Karpas-422 (cell line): ENCODE measurements at regions not wholly inside any gene's neighbourhood (a gene's known extent, or its start where the extent isn't known, plus 50 kb on each side); places are given as distances from the start of the nearest gene placed in this dataset.
A peak's percentile ranks its signal among the peaks of the same experiment; 100 is the strongest.

Experiments
- DNase-seq: peaks from one replicate; pipeline ENCODE4 v3.0.0-alpha.2; 2015
- H2AFZ ChIP-seq: fragments of 200-600 bp; sonication (generic); 2 replicates; pipeline ENCODE4 v1.6.1; 2014; ENCODE audit warnings: antibody characterized with exemption, low read length, mixed read lengths
- H3K27ac ChIP-seq: fragments of 200-600 bp; sonication (generic); 2 replicates; pipeline ENCODE4 v1.5.1; 2014; ENCODE audit warnings: mild to moderate bottlenecking, low read length, moderate library complexity
- H3K27me3 ChIP-seq: fragments of 200-600 bp; sonication (generic); 2 replicates; pipeline ENCODE4 v1.6.1; 2014; ENCODE audit warnings: low read length, mixed read lengths
- H3K36me3 ChIP-seq: fragments of 200-600 bp; sonication (generic); 2 replicates; pipeline ENCODE4 v1.6.1; 2014; ENCODE audit warnings: low read length, mixed read lengths; ENCODE audit not compliant: insufficient read depth
- H3K4me1 ChIP-seq: fragments of 200-600 bp; sonication (generic); 2 replicates; pipeline ENCODE4 v1.6.1; 2014; ENCODE audit warnings: mild to moderate bottlenecking, low read length, mixed read lengths
- H3K4me2 ChIP-seq: fragments of 200-600 bp; sonication (generic); 2 replicates; pipeline ENCODE4 v1.6.1; 2014; ENCODE audit warnings: low read length, low read depth, mild to moderate bottlenecking; ENCODE audit not compliant: poor library complexity, severe bottlenecking
- H3K4me3 ChIP-seq: fragments of 200-600 bp; sonication (generic); 2 replicates; pipeline ENCODE4 v1.5.1; 2014; ENCODE audit warnings: mild to moderate bottlenecking, antibody characterized with exemption, low read length, mixed read lengths
- H3K79me2 ChIP-seq: fragments of 200-600 bp; sonication (generic); 2 replicates; pipeline ENCODE4 v1.6.1; 2014; ENCODE audit warnings: mild to moderate bottlenecking, low read length, mixed read lengths
- H3K9ac ChIP-seq: fragments of 200-600 bp; sonication (generic); 2 replicates; pipeline ENCODE4 v1.6.0; 2014; ENCODE audit warnings: low read length
- H3K9me2 ChIP-seq: fragments of 200-600 bp; sonication (generic), shearing (Covaris generic); replicated peaks from 2 replicates; pipeline ENCODE4 v1.6.0; 2014; ENCODE audit warnings: mild to moderate bottlenecking, low read length, moderate library complexity; ENCODE audit not compliant: insufficient read depth
- H3K9me3 ChIP-seq: fragments of 300-700, 200-600 bp; sonication (generic); 2 replicates; pipeline ENCODE4 v1.6.1; 2014; ENCODE audit warnings: low read length, mixed read lengths
- H4K20me1 ChIP-seq: fragments of 200-600 bp; sonication (generic); 2 replicates; pipeline ENCODE4 v1.6.1; 2014; ENCODE audit warnings: mild to moderate bottlenecking, antibody characterized with exemption, low read length, low read depth; ENCODE audit not compliant: insufficient read depth

GRCh38 chr2:147331790-147332419 is 512.9 kb upstream of the ACVR2A start:
- H4K20me1 ChIP-seq: no peaks in the 10 kb centered on the region

GRCh38 chr2:147330925-147331324 is 513.9 kb upstream of the ACVR2A start:
- Histone ChIP-seq H3K79me2 (no peaks in the 10 kb centered on the region), H3K9me3 (no peaks in the 10 kb centered on the region), H3K4me1 (no peaks in the 10 kb centered on the region)

More at GRCh38 chr2:147331790-147332419, 512.9 kb upstream of the ACVR2A start:
- no peaks in the 10 kb centered on the region for H3K27me3 ChIP-seq
- H3K27ac ChIP-seq: no peak overlapping the region
- no peak overlapping the region for H3K9ac ChIP-seq
- DNase-seq: peak; percentile 77
- H3K79me2 ChIP-seq: no peaks in the 10 kb centered on the region
- H2AFZ ChIP-seq: no peak overlapping the region
- H3K4me2 ChIP-seq: no peak overlapping the region
- no peaks in the 10 kb centered on the region for H3K9me3 ChIP-seq
- no peaks in the 10 kb centered on the region for H3K4me1 ChIP-seq
- no peaks in the 10 kb centered on the region for H3K36me3 ChIP-seq
- no peaks in the 10 kb centered on the region for H3K9me2 ChIP-seq
- H3K4me3 ChIP-seq: no peak overlapping the region

DNA sequence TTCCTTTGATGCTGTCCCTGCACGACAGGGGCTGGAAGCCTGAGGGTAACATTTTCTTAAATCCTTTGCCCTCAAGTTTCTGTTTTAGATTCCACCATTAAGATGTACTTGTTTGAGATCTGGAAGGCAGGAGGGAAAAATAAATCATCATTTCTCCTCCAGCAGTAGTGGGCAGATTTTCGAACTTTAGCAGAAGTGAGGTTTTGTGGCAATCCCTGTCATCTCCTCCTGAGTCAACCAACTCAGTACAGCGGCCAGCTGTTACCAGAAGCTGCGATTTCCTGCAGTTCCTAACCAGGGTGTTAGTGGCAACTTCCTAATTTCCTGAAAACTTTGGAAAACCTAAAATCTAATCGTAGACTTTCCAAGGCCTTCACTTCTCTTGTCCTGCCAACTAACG is 517.2 kb upstream of the ACVR2A start:
- Histone ChIP-seq H4K20me1 (no peaks in the 10 kb centered on the region), H3K27ac (no peak overlapping the region), H3K4me1 (no peaks in the 10 kb centered on the region), H3K4me3 (no peak overlapping the region), H3K27me3 (no peaks in the 10 kb centered on the region), H3K9me2 (no peaks in the 10 kb centered on the region), H2AFZ (no peak overlapping the region), H3K9ac (no peak overlapping the region), H3K79me2 (no peaks in the 10 kb centered on the region), H3K36me3 (no peaks in the 10 kb centered on the region), H3K9me3 (no peaks in the 10 kb centered on the region), H3K4me2 (no peak overlapping the region)
- DNase-seq: no peak

More at GRCh38 chr2:147330925-147331324, 513.9 kb upstream of the ACVR2A start:
- no peak overlapping the region for H3K27ac ChIP-seq
- DNase-seq: no peak
- H2AFZ ChIP-seq: no peak overlapping the region
- no peaks in the 10 kb centered on the region for H3K27me3 ChIP-seq
- H3K9ac ChIP-seq: no peak overlapping the region
- no peaks in the 10 kb centered on the region for H4K20me1 ChIP-seq
- no peak overlapping the region for H3K4me3 ChIP-seq
- H3K36me3 ChIP-seq: no peaks in the 10 kb centered on the region
- no peaks in the 10 kb centered on the region for H3K9me2 ChIP-seq
- H3K4me2 ChIP-seq: no peak overlapping the region

- Histone ChIP-seq H3K9me3 (no peaks in the 10 kb centered on the region), H4K20me1 (no peaks in the 10 kb centered on the region), H3K27me3 (no peaks in the 10 kb centered on the region), H3K4me3 (no peak overlapping the region), H3K9me2 (no peaks in the 10 kb centered on the region), H3K9ac (no peak overlapping the region), H2AFZ (no peak overlapping the region), H3K4me1 (no peaks in the 10 kb centered on the region), H3K79me2 (no peaks in the 10 kb centered on the region), H3K27ac (no peak overlapping the region), H3K36me3 (no peaks in the 10 kb centered on the region), H3K4me2 (no peak overlapping the region)
- no peak for DNase-seq
Observed at GRCh38 chr2:147325990-147326389, 518.8 kb upstream of the ACVR2A start.

DNA sequence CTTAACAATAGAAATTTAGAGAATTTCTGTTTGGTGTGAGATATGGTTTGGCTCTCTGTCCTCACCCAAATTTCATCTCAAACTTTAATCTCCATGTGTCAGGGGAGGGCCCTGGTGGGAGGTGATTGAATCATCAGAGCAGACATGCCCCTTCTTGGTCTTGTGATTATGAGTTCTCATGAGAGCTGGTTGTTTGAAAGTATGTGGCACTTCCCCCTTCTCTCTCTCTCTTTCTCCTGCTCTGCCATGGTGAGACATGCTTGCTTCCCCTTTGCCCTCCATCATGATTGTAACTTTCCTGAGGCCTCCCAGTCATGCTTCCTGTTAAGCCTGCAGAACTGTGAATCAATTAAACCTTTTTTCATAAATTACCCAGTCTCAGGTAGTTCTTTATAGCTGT is 524.7 kb upstream of the ACVR2A start:
- Histone ChIP-seq H3K9ac (no peak overlapping the region), H3K4me3 (no peak overlapping the region), H3K9me2 (no peaks in the 10 kb centered on the region), H3K27ac (no peak overlapping the region), H4K20me1 (no peaks in the 10 kb centered on the region), H3K4me1 (no peaks in the 10 kb centered on the region), H3K36me3 (no peaks in the 10 kb centered on the region), H3K9me3 (no peaks in the 10 kb centered on the region), H3K79me2 (no peaks in the 10 kb centered on the region), H3K27me3 (no peaks in the 10 kb centered on the region), H3K4me2 (no peak overlapping the region), H2AFZ (no peak overlapping the region)
- DNase-seq: no peak

DNA sequence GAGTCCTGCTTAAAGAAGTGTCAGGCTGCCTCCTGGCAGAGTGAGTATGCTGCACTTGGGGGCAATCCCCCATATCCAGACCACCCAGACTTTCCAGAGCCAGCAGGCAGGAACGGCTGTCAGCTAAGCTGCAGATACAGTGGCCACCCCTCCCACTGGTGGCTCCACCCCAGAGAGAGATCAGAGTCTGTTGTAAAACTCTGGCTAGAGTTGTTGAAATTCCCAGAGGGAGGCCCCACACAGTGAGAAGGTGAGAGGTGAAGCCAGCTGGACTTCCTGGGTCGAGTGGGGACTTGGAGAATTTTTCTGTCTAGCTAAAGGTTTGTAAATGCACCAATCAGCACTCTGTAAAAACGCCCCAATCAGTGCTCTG is 533.8 kb upstream of the ACVR2A start:
- H3K9me3 ChIP-seq: no peaks in the 10 kb centered on the region
- H3K4me1 ChIP-seq: no peaks in the 10 kb centered on the region
- no peaks in the 10 kb centered on the region for H4K20me1 ChIP-seq
- H3K4me3 ChIP-seq: no peak overlapping the region
- DNase-seq: no peak
- no peaks in the 10 kb centered on the region for H3K79me2 ChIP-seq
- no peak overlapping the region for H3K4me2 ChIP-seq
- H2AFZ ChIP-seq: no peak overlapping the region
- H3K27ac ChIP-seq: no peak overlapping the region
- H3K9ac ChIP-seq: no peak overlapping the region
- no peaks in the 10 kb centered on the region for H3K27me3 ChIP-seq
- H3K9me2 ChIP-seq: no peaks in the 10 kb centered on the region
- no peaks in the 10 kb centered on the region for H3K36me3 ChIP-seq

- Histone ChIP-seq H3K36me3 (no peaks in the 10 kb centered on the region), H3K4me2 (no peak overlapping the region), H3K9me2 (no peaks in the 10 kb centered on the region), H3K27ac (no peak overlapping the region), H3K79me2 (no peaks in the 10 kb centered on the region), H3K27me3 (no peaks in the 10 kb centered on the region), H3K9me3 (no peaks in the 10 kb centered on the region), H3K4me3 (no peak overlapping the region), H3K9ac (no peak overlapping the region), H4K20me1 (no peaks in the 10 kb centered on the region), H2AFZ (no peak overlapping the region), H3K4me1 (no peaks in the 10 kb centered on the region)
- DNase-seq: no peak
Observed at GRCh38 chr2:147310335-147311057, 534.3 kb upstream of the ACVR2A start.

GRCh38 chr2:147297820-147298219 is 547.0 kb upstream of the ACVR2A start:
- Histone ChIP-seq H3K9ac (no peak overlapping the region), H3K9me3 (no peaks in the 10 kb centered on the region), H3K27me3 (no peaks in the 10 kb centered on the region), H3K4me3 (no peak overlapping the region), H3K9me2 (no peaks in the 10 kb centered on the region), H3K27ac (no peak overlapping the region), H3K4me2 (no peak overlapping the region), H4K20me1 (no peaks in the 10 kb centered on the region), H2AFZ (no peak overlapping the region), H3K79me2 (no peaks in the 10 kb centered on the region), H3K4me1 (no peaks in the 10 kb centered on the region), H3K36me3 (no peaks in the 10 kb centered on the region)
- no peak for DNase-seq
